ENCODE measurements at regions not wholly inside any gene's neighbourhood (a gene's known extent, or its start where the extent isn't known, plus 50 kb on each side); places are given as distances from the start of the nearest gene placed in this dataset.

DNA sequence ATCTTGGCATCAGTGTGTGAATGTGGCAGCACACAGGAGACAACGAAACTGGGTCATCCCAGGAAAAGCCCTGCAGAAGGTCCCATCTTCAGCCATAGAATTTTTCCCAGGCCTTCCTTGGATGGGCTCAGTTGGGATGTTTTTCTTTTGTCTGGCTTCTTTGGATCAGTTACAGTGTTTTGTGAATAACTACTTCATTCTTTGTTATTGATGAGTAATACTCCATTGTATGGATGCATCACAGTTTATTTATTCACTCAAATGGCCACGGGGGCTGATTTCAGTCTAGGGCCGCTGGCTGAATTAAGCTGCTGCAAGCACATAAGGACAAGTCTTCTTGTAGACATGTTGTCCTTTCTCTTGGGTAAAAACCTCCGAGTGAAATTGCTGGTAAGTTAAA, 81.3 kb upstream of the CD93 start:
- H3K27ac ChIP-seq, result no peak overlapping the region
- TF ChIP-seq, protein P1, sequence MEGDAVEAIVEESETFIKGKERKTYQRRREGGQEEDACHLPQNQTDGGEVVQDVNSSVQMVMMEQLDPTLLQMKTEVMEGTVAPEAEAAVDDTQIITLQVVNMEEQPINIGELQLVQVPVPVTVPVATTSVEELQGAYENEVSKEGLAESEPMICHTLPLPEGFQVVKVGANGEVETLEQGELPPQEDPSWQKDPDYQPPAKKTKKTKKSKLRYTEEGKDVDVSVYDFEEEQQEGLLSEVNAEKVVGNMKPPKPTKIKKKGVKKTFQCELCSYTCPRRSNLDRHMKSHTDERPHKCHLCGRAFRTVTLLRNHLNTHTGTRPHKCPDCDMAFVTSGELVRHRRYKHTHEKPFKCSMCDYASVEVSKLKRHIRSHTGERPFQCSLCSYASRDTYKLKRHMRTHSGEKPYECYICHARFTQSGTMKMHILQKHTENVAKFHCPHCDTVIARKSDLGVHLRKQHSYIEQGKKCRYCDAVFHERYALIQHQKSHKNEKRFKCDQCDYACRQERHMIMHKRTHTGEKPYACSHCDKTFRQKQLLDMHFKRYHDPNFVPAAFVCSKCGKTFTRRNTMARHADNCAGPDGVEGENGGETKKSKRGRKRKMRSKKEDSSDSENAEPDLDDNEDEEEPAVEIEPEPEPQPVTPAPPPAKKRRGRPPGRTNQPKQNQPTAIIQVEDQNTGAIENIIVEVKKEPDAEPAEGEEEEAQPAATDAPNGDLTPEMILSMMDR (conservative IDR thresholded peaks at IDR 0.05), result no peak

DNA sequence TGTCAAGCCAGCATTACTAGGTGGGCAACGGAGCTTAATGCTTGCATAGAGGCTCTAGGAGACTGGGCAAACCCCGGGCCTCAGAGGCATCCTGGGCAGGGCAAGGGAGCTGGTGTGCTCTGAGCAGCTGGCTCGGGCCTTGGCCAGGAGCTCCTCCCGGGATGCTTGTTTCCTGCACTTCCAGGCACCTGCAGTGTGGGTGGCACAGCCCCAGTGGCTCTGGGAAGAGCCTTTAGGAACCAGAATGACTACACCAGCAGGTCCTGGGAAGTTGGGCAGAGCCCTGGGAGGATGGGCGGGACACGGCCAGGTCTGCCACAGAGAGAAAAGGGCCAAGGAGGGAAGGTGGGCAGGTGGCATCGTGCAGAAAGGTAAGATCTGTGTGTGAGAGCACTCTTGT, 80.4 kb upstream of the CD93 start:
- H3K27ac ChIP-seq, result no peak overlapping the region
- TF ChIP-seq, protein P1 (conservative IDR thresholded peaks at IDR 0.05), result no peak

DNA sequence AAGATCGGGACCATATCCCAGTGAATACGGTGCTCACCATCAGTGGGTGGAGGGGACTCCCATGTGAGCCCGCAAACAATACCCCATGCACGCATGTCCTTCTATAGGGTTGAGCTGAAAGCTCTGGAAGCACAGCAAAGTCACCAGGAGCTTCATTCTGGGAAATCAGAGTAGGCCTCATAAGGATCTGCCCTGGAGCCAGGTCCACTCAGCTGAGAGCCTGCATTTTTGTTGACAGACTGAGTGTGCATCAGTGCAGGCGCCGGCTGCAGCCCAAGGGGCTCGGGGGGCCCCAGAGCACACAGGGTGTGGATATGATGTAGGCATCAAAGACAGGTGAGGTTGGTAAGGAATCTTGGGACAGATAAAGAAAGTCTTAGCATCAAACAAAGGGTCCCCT, 79.8 kb upstream of the CD93 start:
- no peak overlapping the region for H3K27ac ChIP-seq
- TF ChIP-seq, protein P1 (conservative IDR thresholded peaks at IDR 0.05), result no peak

DNA sequence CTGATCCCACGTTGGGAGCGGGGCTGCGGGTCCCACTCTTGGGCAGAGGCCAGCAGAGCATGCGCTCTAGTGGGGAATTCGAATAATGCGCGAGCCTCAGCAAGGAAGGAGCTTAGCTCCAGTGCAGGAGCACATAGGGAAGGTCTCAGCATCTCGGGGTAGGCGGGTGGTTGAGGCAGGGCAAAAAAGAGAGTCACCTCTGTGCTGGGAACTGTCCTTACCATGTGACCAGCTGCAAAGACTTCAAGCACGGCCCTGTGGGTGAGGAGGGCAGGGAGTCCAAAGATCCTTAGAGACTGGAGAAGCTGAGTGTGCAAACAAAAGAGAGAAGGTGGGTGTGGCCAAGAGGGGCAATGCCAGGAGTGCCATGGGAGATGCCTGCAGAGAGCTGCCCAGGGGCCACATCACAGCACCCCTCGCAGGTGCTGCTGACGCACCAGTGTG, 79.2 kb upstream of the CD93 start:
- TF ChIP-seq, protein P1 (conservative IDR thresholded peaks at IDR 0.05), result no peak

DNA sequence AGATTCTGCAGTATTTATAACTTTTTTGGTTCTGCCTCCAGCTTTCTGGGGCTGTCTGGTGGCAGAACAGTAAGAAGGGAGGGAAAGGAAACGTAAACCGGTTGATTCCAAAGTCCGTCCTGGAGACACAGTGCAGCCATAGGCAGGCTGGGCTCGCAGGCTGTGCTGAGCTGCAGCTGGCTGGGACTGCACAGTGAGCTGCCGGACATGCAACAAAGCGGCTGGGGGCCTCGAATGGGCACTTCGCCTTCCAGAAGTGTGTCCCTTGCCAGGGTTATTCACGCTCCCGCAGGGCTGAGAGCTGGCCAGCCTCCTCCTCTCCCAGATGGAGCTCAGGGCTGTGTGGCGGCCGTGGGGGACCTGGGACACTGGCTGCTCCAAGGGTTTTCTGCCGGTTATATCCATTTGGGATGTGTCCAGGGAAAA, 78.1 kb upstream of the CD93 start:
- H3K27ac ChIP-seq, result peak overlapping the region; percentile 29; the same call in 1 of the 2 replicates
- TF ChIP-seq, protein P1 (conservative IDR thresholded peaks at IDR 0.05), result no peak

More for the DNA sequence above, 79.2 kb upstream of the CD93 start:
- H3K27ac ChIP-seq, result no peak overlapping the region

DNA sequence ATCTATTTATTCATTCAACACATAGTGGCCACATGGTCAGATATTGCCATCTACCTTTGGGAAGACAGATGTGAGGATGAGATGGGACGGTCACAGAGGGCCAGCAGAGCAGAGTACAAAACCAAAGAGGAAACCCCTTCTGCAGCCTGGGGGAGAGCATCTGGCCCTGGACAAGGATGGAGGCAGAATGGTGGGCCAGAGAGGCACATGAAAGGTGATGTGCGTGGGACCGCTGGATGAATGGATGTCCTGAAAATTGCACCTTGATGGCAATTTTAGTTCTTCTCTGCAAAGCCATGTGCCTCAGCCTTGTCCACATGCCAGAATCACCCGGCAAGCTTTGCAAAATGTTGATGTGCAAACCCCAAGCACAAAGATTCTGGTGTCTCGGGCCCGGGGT, 77.4 kb upstream of the CD93 start:
- TF ChIP-seq, protein P1 (conservative IDR thresholded peaks at IDR 0.05), result no peak
- peak overlapping the region; percentile 29; the same call in 1 of the 2 replicates for H3K27ac ChIP-seq

DNA sequence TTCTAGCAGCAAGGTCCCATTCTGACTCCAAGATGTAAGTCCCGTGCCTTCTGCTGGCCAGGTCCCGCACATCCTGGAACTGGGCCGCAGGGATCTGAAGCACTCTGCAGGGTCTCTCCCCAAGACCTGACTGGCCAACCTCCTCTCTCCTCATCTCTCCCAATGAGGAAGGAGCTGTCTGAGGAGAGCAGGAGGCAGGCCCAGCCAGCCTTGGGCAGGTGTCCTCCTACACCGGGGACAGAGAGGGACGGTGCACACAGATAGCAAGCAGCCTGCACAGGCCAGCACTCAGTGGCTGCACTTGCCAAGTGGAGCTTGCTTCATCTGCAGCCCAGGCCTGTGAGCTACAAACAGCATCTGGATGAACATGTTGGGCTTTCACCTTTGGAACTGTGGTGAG, 76.8 kb upstream of the CD93 start:
- TF ChIP-seq, protein P1 (conservative IDR thresholded peaks at IDR 0.05), result no peak
- no peak overlapping the region for H3K27ac ChIP-seq
